NCI-H524 (cell line): ENCODE measurements at regions not wholly inside any gene's neighbourhood (a gene's known extent, or its start where the extent isn't known, plus 50 kb on each side); places are given as distances from the start of the nearest gene placed in this dataset.

Experiments
- DNase-seq, 2 experiments: peaks; one replicate each; lab custom pipeline; 2025; lab: John Stamatoyannopoulos, UW

DNA sequence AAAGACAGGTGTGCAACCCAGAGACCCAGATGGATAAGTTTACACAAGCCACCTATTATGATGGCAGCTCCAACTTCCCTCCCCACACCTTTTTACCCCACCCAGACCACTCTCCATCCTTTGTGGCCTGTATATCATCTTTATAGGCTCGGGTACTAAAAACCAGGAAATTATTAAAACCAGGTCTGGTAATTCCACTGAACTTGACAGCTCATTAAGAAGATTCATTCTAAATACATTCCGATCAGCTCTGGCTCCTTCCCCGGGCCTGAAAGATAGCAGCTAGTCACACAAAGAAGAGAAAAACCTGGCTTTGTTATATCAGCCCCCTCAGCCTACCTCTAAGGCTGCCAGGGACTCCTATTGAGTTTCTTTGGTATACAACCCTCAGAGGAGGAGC, 67.9 kb upstream of the API5 start:
- no peak for DNase-seq

- no peak for DNase-seq
Measured at GRCh38 chr11:43245466-43245865, 66.3 kb upstream of the API5 start.

- no peak for DNase-seq
Measured at GRCh38 chr11:43250309-43250708, 61.5 kb upstream of the API5 start.

DNA sequence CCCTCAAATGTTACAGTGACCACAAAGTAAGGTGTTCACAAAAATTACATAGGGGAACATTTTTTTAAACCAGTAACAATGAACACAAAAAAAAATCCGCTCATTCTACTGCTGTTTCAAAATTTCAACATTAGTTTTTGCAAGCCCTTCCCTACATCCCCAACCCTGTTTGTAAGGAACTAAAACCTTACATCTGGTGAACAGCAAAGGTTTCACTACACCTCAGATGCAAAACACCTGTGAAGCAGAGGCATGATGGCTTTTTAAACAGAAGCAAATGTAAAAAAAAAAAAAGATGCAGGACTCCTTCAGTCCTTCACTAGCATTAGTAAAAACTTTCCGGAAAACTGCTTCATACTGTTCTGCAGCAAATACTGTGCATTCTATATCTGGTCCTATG, 50.0 kb upstream of the API5 start:
- DNase-seq, result no peak
